ENCODE measurements at regions not wholly inside any gene's neighbourhood (a gene's known extent, or its start where the extent isn't known, plus 50 kb on each side); places are given as distances from the start of the nearest gene placed in this dataset.

DNA sequence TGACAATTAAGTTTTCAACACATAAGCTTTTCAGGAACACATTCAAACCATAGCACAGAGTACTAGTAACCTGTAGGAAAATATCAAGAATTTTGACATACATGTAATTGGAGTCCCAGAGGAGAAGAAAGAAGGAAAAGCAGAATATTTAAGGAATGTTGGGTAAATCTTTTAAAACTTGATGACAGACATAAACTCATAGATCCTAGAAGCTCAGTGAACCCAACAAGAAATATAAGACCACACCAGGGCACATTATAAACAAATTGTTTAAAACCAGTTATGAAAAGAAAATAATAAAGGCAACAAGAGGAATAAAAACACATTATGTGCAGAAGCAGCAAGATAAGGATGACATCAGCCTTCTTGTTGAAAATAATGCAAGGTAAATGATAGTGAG is 151.5 kb upstream of the ATXN1 start:
- Histone ChIP-seq H3K36me3 (ENCODE audit: insufficient read depth, low read length) (no peaks in the 10 kb centered on the region), H3K9me3 (ENCODE audit: insufficient read depth, low read length, severe bottlenecking) (peaks cover 4% of the 10 kb centered on the region), H3K4me3 (ENCODE audit: low read depth in 1 of 2, low read length in 2 of 2) (no peak overlapping the region), H3K27ac (ENCODE audit: low read length) (no peak overlapping the region), H3K79me2 (ENCODE audit: insufficient read depth, low read length) (no peaks in the 10 kb centered on the region), H2AFZ (ENCODE audit: low read depth, low read length) (no peak overlapping the region), H3K4me1 (ENCODE audit: insufficient read depth, low read length) (no peaks in the 10 kb centered on the region), H3K27me3 (ENCODE audit: insufficient read depth, low read length, poor library complexity) (no peaks in the 10 kb centered on the region), H4K20me1 (ENCODE audit: insufficient read depth, low read length) (no peaks in the 10 kb centered on the region), H3K9ac (ENCODE audit: low read depth, low read length) (no peak overlapping the region), H3K4me2 (ENCODE audit: insufficient read depth, low read length) (no peak overlapping the region)
- ATAC-seq (ENCODE audit: insufficient read depth, low read depth), result no peak
- no peak for TF ChIP-seq EZH2 (IDR thresholded peaks at IDR 0.05; ENCODE audit: borderline replicate concordance, low read depth, low read length, severe bottlenecking)
- TF ChIP-seq, protein P1, sequence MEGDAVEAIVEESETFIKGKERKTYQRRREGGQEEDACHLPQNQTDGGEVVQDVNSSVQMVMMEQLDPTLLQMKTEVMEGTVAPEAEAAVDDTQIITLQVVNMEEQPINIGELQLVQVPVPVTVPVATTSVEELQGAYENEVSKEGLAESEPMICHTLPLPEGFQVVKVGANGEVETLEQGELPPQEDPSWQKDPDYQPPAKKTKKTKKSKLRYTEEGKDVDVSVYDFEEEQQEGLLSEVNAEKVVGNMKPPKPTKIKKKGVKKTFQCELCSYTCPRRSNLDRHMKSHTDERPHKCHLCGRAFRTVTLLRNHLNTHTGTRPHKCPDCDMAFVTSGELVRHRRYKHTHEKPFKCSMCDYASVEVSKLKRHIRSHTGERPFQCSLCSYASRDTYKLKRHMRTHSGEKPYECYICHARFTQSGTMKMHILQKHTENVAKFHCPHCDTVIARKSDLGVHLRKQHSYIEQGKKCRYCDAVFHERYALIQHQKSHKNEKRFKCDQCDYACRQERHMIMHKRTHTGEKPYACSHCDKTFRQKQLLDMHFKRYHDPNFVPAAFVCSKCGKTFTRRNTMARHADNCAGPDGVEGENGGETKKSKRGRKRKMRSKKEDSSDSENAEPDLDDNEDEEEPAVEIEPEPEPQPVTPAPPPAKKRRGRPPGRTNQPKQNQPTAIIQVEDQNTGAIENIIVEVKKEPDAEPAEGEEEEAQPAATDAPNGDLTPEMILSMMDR (IDR thresholded peaks at IDR 0.05; ENCODE audit: borderline replicate concordance, extremely low read depth, low read length, poor library complexity, severe bottlenecking), result no peak
- DNase-seq, result no peak

DNA sequence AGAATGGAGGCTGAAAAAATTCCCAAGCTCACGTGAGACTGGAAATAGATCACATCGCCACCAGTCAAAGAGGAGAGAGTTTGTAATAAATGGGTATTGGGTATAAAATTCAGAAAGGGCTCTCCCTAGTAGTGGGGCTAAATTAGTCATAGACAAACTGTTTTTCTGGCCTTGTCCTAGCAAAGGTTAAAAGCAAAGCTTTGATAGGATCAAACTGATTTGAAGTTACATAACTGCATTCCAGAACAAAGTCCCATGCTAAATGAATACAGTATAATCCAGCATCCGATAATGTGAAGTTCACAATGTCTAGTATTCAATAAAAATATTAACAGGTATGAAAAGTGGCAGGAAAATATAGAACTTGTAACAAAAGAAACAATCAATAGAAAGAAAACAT is 149.8 kb upstream of the ATXN1 start:
- H3K4me2 ChIP-seq (ENCODE audit: insufficient read depth, low read length), result no peak overlapping the region
- H3K27ac ChIP-seq (ENCODE audit: low read length), result no peak overlapping the region
- TF ChIP-seq, protein P1 (IDR thresholded peaks at IDR 0.05; ENCODE audit: borderline replicate concordance, extremely low read depth, low read length, poor library complexity, severe bottlenecking), result no peak
- no peak for TF ChIP-seq EZH2 (IDR thresholded peaks at IDR 0.05; ENCODE audit: borderline replicate concordance, low read depth, low read length, severe bottlenecking)

DNA sequence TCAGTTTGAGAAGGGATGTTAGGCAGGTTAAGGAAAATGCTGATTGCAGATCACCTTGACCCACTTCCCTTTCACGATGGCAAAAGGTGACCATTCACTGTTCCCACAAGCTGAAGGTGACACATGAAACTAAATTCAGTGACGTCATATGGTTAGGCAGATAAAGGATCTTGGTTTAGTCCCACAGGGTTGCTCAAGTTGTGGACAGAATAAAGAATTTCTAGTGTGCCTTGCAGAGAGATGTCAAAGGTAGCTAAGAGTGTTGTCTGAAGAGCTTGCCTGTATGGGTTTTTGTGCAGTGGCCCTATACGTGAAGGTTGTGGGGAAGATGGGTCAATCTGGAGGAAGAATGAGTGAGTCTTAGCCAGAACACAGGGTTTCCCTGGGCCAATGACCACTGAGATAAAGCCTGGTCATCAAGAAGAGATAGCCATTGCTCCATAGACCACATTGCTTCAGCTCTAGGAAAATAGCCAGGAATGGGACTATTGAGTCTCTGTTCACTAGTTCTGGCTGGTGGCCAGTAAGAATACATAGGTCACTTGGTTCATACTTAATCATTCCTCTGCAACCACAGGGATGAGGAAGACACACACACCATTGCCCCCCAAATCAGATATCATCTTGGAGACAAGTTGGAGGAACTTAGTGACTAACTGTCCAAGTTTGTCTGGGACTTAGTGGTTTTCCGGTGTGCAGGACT is 148.5 kb upstream of the ATXN1 start:
- Histone ChIP-seq H3K79me2 (ENCODE audit: insufficient read depth, low read length) (no peaks in the 10 kb centered on the region), H4K20me1 (ENCODE audit: insufficient read depth, low read length) (no peaks in the 10 kb centered on the region), H3K36me3 (ENCODE audit: insufficient read depth, low read length) (no peaks in the 10 kb centered on the region), H2AFZ (ENCODE audit: low read depth, low read length) (no peak overlapping the region), H3K4me3 (ENCODE audit: low read depth in 1 of 2, low read length in 2 of 2) (no peak overlapping the region), H3K9me3 (ENCODE audit: insufficient read depth, low read length, severe bottlenecking) (peaks cover 4% of the 10 kb centered on the region), H3K4me1 (ENCODE audit: insufficient read depth, low read length) (no peaks in the 10 kb centered on the region), H3K9ac (ENCODE audit: low read depth, low read length) (no peak overlapping the region), H3K27me3 (ENCODE audit: insufficient read depth, low read length, poor library complexity) (no peaks in the 10 kb centered on the region), H3K4me2 (ENCODE audit: insufficient read depth, low read length) (no peak overlapping the region), H3K27ac (ENCODE audit: low read length) (no peak overlapping the region)
- DNase-seq, result no peak
- no peak for ATAC-seq (ENCODE audit: insufficient read depth, low read depth)
- TF ChIP-seq EZH2 (IDR thresholded peaks at IDR 0.05; ENCODE audit: borderline replicate concordance, low read depth, low read length, severe bottlenecking), result no peak
- TF ChIP-seq, protein P1 (IDR thresholded peaks at IDR 0.05; ENCODE audit: borderline replicate concordance, extremely low read depth, low read length, poor library complexity, severe bottlenecking), result no peak

More for the DNA sequence above, 149.8 kb upstream of the ATXN1 start:
- Histone ChIP-seq H3K4me1 (ENCODE audit: insufficient read depth, low read length) (no peaks in the 10 kb centered on the region), H3K36me3 (ENCODE audit: insufficient read depth, low read length) (no peaks in the 10 kb centered on the region), H3K79me2 (ENCODE audit: insufficient read depth, low read length) (no peaks in the 10 kb centered on the region), H3K4me3 (ENCODE audit: low read depth in 1 of 2, low read length in 2 of 2) (no peak overlapping the region), H3K9me3 (ENCODE audit: insufficient read depth, low read length, severe bottlenecking) (peaks cover 4% of the 10 kb centered on the region), H4K20me1 (ENCODE audit: insufficient read depth, low read length) (no peaks in the 10 kb centered on the region), H3K27me3 (ENCODE audit: insufficient read depth, low read length, poor library complexity) (no peaks in the 10 kb centered on the region), H2AFZ (ENCODE audit: low read depth, low read length) (no peak overlapping the region), H3K9ac (ENCODE audit: low read depth, low read length) (no peak overlapping the region)
- ATAC-seq (ENCODE audit: insufficient read depth, low read depth) (no peak), DNase-seq (no peak)
